SK-N-SH (cell line): ENCODE measurements at regions not wholly inside any gene's neighbourhood (a gene's known extent, or its start where the extent isn't known, plus 50 kb on each side); places are given as distances from the start of the nearest gene placed in this dataset.

Source experiments
- CTCF ChIA-PET: fragments of 300-600, 350-600 bp; formaldehyde crosslinking; extraction: SDS; loops from one replicate; lab custom pipeline; 2021; lab: Yijun Ruan, JAX
- POLR2A ChIA-PET: fragments of 350-600 bp; sonication (Branson Sonifier 250); formaldehyde crosslinking; extraction: SDS; loops from one replicate; lab custom pipeline; 2020; ENCODE audit warnings: antibody characterized with exemption, inconsistent platforms; lab: Yijun Ruan, JAX
- DNase-seq: peaks from one replicate; pipeline ENCODE4 v3.0.0; 2012
- H2AFZ ChIP-seq: fragments of 200-600 bp; sonication (generic); 2 replicates; pipeline ENCODE4 v1.8.1; 2016; ENCODE audit warnings: antibody characterized with exemption, mild to moderate bottlenecking, low read depth
- H3F3A ChIP-seq: fragments of 200-600 bp; sonication (generic); replicated peaks from 2 replicates; pipeline ENCODE3; 2016; ENCODE audit warnings: antibody characterized with exemption, mild to moderate bottlenecking; ENCODE audit not compliant: insufficient read depth
- H3K27ac ChIP-seq, 2 experiments: fragments of 200-500 bp in 1 of 2; fragments of 200-600 bp in 1 of 2; sonication (Bioruptor generic) in 1 of 2; sonication (generic), shearing (Covaris generic) in 1 of 2; 2 replicates each; pipeline versions ENCODE4 v1.5.1 to v1.6.1; 2014 to 2016; ENCODE audit warnings: low read depth in 2 of 2, inconsistent platforms in 1 of 2, low read length in 1 of 2, mild to moderate bottlenecking in 1 of 2, mixed read lengths in 1 of 2
- H3K27me3 ChIP-seq: fragments of 200-600 bp; sonication (generic), shearing (Covaris generic); 2 replicates; pipeline ENCODE4 v1.6.1; 2016; ENCODE audit warnings: mixed run types; ENCODE audit not compliant: insufficient read depth
- H3K36me3 ChIP-seq, 2 experiments: fragments of 200-500 bp in 1 of 2; fragments of 200-600 bp in 1 of 2; sonication (Bioruptor generic) in 1 of 2; sonication (generic) in 1 of 2; replicated peaks in 1 of 2; 2 replicates each; pipeline versions ENCODE3 to v1.5.1; 2014 to 2016; ENCODE audit warnings: low read length in 1 of 2, mild to moderate bottlenecking in 1 of 2; ENCODE audit not compliant: insufficient read depth in 2 of 2, control insufficient read depth in 1 of 2
- H3K4me1 ChIP-seq, 2 experiments: fragments of 200-500 bp in 1 of 2; fragments of 200-600 bp in 1 of 2; sonication (Bioruptor generic) in 1 of 2; sonication (generic), shearing (Covaris generic) in 1 of 2; 2 replicates each; pipeline versions ENCODE4 v1.5.1 to v1.6.1; 2014 to 2016; ENCODE audit warnings: low read depth in 1 of 2, low read length in 1 of 2, mixed run types in 1 of 2; ENCODE audit not compliant: insufficient read depth in 2 of 2, control insufficient read depth in 1 of 2
- H3K4me2 ChIP-seq: fragments of 200-600 bp; sonication (generic), shearing (Covaris generic); 2 replicates; pipeline ENCODE4 v1.6.1; 2017; ENCODE audit warnings: mixed run types
- H3K4me3 ChIP-seq, 2 experiments: fragments of 200-500 bp in 1 of 2; fragments of 200-600 bp in 1 of 2; sonication (Bioruptor generic) in 1 of 2; sonication (generic), shearing (Covaris generic) in 1 of 2; 2 replicates each; pipeline versions ENCODE4 v1.5.1 to v1.8.1; 2014 to 2016; ENCODE audit warnings: low read depth in 2 of 2, inconsistent platforms in 1 of 2, low read length in 1 of 2, mild to moderate bottlenecking in 1 of 2, mixed read lengths in 1 of 2, moderate library complexity in 1 of 2
- H3K79me2 ChIP-seq: fragments of 200-600 bp; sonication (generic); 2 replicates; pipeline ENCODE4 v1.8.1; 2017; ENCODE audit warnings: mild to moderate bottlenecking; ENCODE audit not compliant: insufficient read depth
- H3K9ac ChIP-seq: fragments of 200-600 bp; sonication (generic); 2 replicates; pipeline ENCODE4 v1.6.1; 2017; ENCODE audit warnings: mixed run types
- H3K9me2 ChIP-seq: fragments of 200-600 bp; sonication (generic); 2 replicates; pipeline ENCODE4 v1.6.1; 2017; ENCODE audit warnings: mixed run types
- H3K9me3 ChIP-seq: fragments of 200-600 bp; sonication (generic); 2 replicates; pipeline ENCODE4 v1.6.1; 2017; ENCODE audit warnings: mixed run types, mild to moderate bottlenecking, moderate library complexity
- H4K20me1 ChIP-seq: fragments of 200-600 bp; sonication (generic); 2 replicates; pipeline ENCODE4 v1.6.1; 2017; ENCODE audit warnings: mild to moderate bottlenecking, mixed run types; ENCODE audit not compliant: insufficient read depth
- EP300 ChIP-seq, 2 experiments: IDR thresholded peaks; 2 replicates each; pipeline versions ENCODE4 v1.4.0 to v1.6.1; 2012; ENCODE audit warnings: borderline replicate concordance in 1 of 2, low read depth in 1 of 2, low read length in 1 of 2
- MAX ChIP-seq: IDR thresholded peaks from 2 replicates; pipeline ENCODE4 v1.4.0; 2012; ENCODE audit warnings: low read depth
- NFIC ChIP-seq: IDR thresholded peaks from 2 replicates; pipeline ENCODE4 v1.4.0; 2012; ENCODE audit warnings: borderline replicate concordance
- RAD21 ChIP-seq: IDR thresholded peaks from 2 replicates; pipeline ENCODE4 v1.6.1; 2012; ENCODE audit warnings: mild to moderate bottlenecking, low read length
- RFX5 ChIP-seq: IDR thresholded peaks from 2 replicates; pipeline ENCODE4 v1.6.1; 2012; ENCODE audit warnings: mild to moderate bottlenecking, improper control_type of control experiment, low read length
- SIN3A ChIP-seq: IDR thresholded peaks from 2 replicates; pipeline ENCODE4 v1.6.1; 2012; ENCODE audit warnings: low read depth, mild to moderate bottlenecking, low read length, moderate library complexity, borderline replicate concordance
- TCF12 ChIP-seq: IDR thresholded peaks from 2 replicates; pipeline ENCODE4 v1.4.0; 2012
- YY1 ChIP-seq: IDR thresholded peaks from 2 replicates; pipeline ENCODE4 v1.4.0; 2012; ENCODE audit warnings: low read depth, mild to moderate bottlenecking
- WGBS: methylation state at CpG from one replicate; pipeline ENCODE4 v1.1.6; 2017; ENCODE audit warnings: low lambda C conversion rate; 5-methylcytosine and 5-hydroxymethylcytosine counted together

- TF ChIP-seq MAX (no peak), NFIC (no peak), SIN3A (no peak), YY1 (no peak), EP300 (IDR thresholded peaks at IDR 0.05; ENCODE audit: borderline replicate concordance in 1 of 2, low read depth in 1 of 2, low read length in 1 of 2) (no peak)
- no peaks in the 10 kb centered on the region for H4K20me1 ChIP-seq
- no peaks in the 10 kb centered on the region for H3K27me3 ChIP-seq
- no peaks in the 10 kb centered on the region for H3K9me2 ChIP-seq
- no peak overlapping the region for H3K4me3 ChIP-seq
- H3K4me1 ChIP-seq, result no peaks in the 10 kb centered on the region
- H3K79me2 ChIP-seq, result no peaks in the 10 kb centered on the region
- no peaks in the 10 kb centered on the region for H3K36me3 ChIP-seq
- DNase-seq, result no peak
- H3K9ac ChIP-seq, result no peak overlapping the region
- ChIA-PET POLR2A (no interaction called here), CTCF (no interaction called here)
- H3K27ac ChIP-seq, result no peak overlapping the region
- WGBS, result 13% methylated on average over 4 of the region's 4 CpGs
- no peaks in the 10 kb centered on the region for H3F3A ChIP-seq
- no peak overlapping the region for H2AFZ ChIP-seq
- H3K9me3 ChIP-seq, result no peaks in the 10 kb centered on the region
- H3K4me2 ChIP-seq, result no peak overlapping the region
These were observed 203.4 kb upstream of the GPR26 start for GRCh38 chr10:123462756-123463155.

- Histone ChIP-seq H3K27me3 (no peaks in the 10 kb centered on the region), H3K36me3 (no peaks in the 10 kb centered on the region), H3F3A (no peaks in the 10 kb centered on the region), H4K20me1 (no peaks in the 10 kb centered on the region), H3K4me2 (no peak overlapping the region), H3K79me2 (no peaks in the 10 kb centered on the region), H3K27ac (no peak overlapping the region), H3K9me3 (no peaks in the 10 kb centered on the region), H2AFZ (no peak overlapping the region), H3K4me3 (no peak overlapping the region), H3K4me1 (no peaks in the 10 kb centered on the region), H3K9me2 (no peaks in the 10 kb centered on the region), H3K9ac (no peak overlapping the region)
- CTCF ChIA-PET, result no interaction called here
- 17% methylated on average over 3 of the region's 3 CpGs for WGBS
- no peak for DNase-seq
- POLR2A ChIA-PET, result no interaction called here
- TF ChIP-seq RFX5, result no peak
- no peak for TF ChIP-seq RAD21
These were observed 203.0 kb upstream of the GPR26 start for GRCh38 chr10:123463181-123463580.

- H2AFZ ChIP-seq, result no peak overlapping the region
- H3K9me3 ChIP-seq, result no peaks in the 10 kb centered on the region
- DNase-seq, result no peak
- no peak overlapping the region for H3K27ac ChIP-seq
- H4K20me1 ChIP-seq, result no peaks in the 10 kb centered on the region
- no peaks in the 10 kb centered on the region for H3F3A ChIP-seq
- H3K36me3 ChIP-seq, result no peaks in the 10 kb centered on the region
- no peak overlapping the region for H3K4me3 ChIP-seq
- H3K27me3 ChIP-seq, result no peaks in the 10 kb centered on the region
- H3K79me2 ChIP-seq, result no peaks in the 10 kb centered on the region
- WGBS, result 46% methylated on average over 10 of the region's 10 CpGs
- POLR2A ChIA-PET, result no interaction called here
- no peak overlapping the region for H3K9ac ChIP-seq
- CTCF ChIA-PET, result no interaction called here
- H3K4me2 ChIP-seq, result no peak overlapping the region
- H3K4me1 ChIP-seq, result no peaks in the 10 kb centered on the region
- TF ChIP-seq TCF12 (no peak), MAX (no peak)
- no peaks in the 10 kb centered on the region for H3K9me2 ChIP-seq
These were observed 202.5 kb upstream of the GPR26 start for GRCh38 chr10:123463698-123464097.
